A204.1 (cell line): ENCODE measurements at regions not wholly inside any gene's neighbourhood (a gene's known extent, or its start where the extent isn't known, plus 50 kb on each side); places are given as distances from the start of the nearest gene placed in this dataset.

ENCODE experiments used
- FAIRE-seq: peaks from 2 replicates; lab custom pipeline; 2012; peaks lifted over from hg19 to GRCh38; lab: Jason Lieb, UNC

- FAIRE-seq, result no peak
Observed at GRCh38 chr4:11182586-11183355, 245.9 kb downstream of the HS3ST1 start.

- no peak for FAIRE-seq
Observed at GRCh38 chr4:11182031-11182430, 246.7 kb downstream of the HS3ST1 start.

- no peak for FAIRE-seq
Observed at GRCh38 chr4:11179796-11180195, 248.9 kb downstream of the HS3ST1 start.

GRCh38 chr4:11178433-11178832, 250.3 kb downstream of the HS3ST1 start:
- FAIRE-seq, result no peak

- no peak for FAIRE-seq
Observed at GRCh38 chr4:11175374-11175773, 253.3 kb downstream of the HS3ST1 start.

- FAIRE-seq, result no peak
Observed at GRCh38 chr4:11166606-11167005, 262.1 kb downstream of the HS3ST1 start.

GRCh38 chr4:11166034-11166433, 262.7 kb downstream of the HS3ST1 start:
- FAIRE-seq, result no peak

- FAIRE-seq, result no peak
Observed at GRCh38 chr4:11165052-11165451, 263.6 kb downstream of the HS3ST1 start.

GRCh38 chr4:11160288-11160687, 268.4 kb downstream of the HS3ST1 start:
- FAIRE-seq, result no peak

GRCh38 chr4:11158971-11159370, 269.7 kb downstream of the HS3ST1 start:
- FAIRE-seq, result no peak

GRCh38 chr4:11155208-11155867, 273.4 kb downstream of the HS3ST1 start:
- FAIRE-seq, result no peak

- FAIRE-seq, result no peak
Observed at GRCh38 chr4:11153171-11153750, 275.4 kb downstream of the HS3ST1 start.

GRCh38 chr4:11152684-11153083, 276.0 kb downstream of the HS3ST1 start:
- FAIRE-seq, result no peak

- no peak for FAIRE-seq
Observed at GRCh38 chr4:11151500-11151899, 277.2 kb downstream of the HS3ST1 start.

- FAIRE-seq, result no peak
Observed at GRCh38 chr4:11149612-11150259, 279.0 kb downstream of the HS3ST1 start.

GRCh38 chr4:11139871-11140270, 288.8 kb downstream of the HS3ST1 start:
- no peak for FAIRE-seq

- no peak for FAIRE-seq
Observed at GRCh38 chr4:11138964-11139363, 289.7 kb downstream of the HS3ST1 start.

GRCh38 chr4:11134705-11135104, 294.0 kb downstream of the HS3ST1 start:
- no peak for FAIRE-seq

- FAIRE-seq, result no peak
Observed at GRCh38 chr4:11133868-11134267, 294.8 kb downstream of the HS3ST1 start.

- no peak for FAIRE-seq
Observed at GRCh38 chr4:11132478-11132877, 296.2 kb downstream of the HS3ST1 start.

GRCh38 chr4:11131491-11131890, 297.2 kb downstream of the HS3ST1 start:
- no peak for FAIRE-seq

- no peak for FAIRE-seq
Observed at GRCh38 chr4:11130195-11130970, 298.3 kb downstream of the HS3ST1 start.
